SK-N-SH treated with all-trans-retinoic acid at 6 μM for 48 hours (cell line): ENCODE measurements at regions not wholly inside any gene's neighbourhood (a gene's known extent, or its start where the extent isn't known, plus 50 kb on each side); places are given as distances from the start of the nearest gene placed in this dataset.

Experiments
- ATAC-seq: fragments of 200-7000 bp; cut with Tn5 transposase; 3 replicates; pipeline ENCODE4 v1.9.1; 2020; ENCODE audit warnings: mild to moderate bottlenecking, moderate library complexity
- ARNTL ChIP-seq: fragments of 450-650 bp; formaldehyde crosslinking; IDR thresholded peaks from 2 replicates; pipeline ENCODE4 v1.5.0; 2020; ENCODE audit warnings: low read depth, mild to moderate bottlenecking, moderate library complexity, borderline replicate concordance
- CREB5 ChIP-seq: fragments of 250-450 bp; sonication (Bioruptor Pico); IDR thresholded peaks from 2 replicates; pipeline ENCODE4 v1.5.1; 2020; ENCODE audit warnings: low read depth, mild to moderate bottlenecking, moderate library complexity
- CSDC2 ChIP-seq: fragments of 250-450 bp; sonication (Bioruptor Pico); IDR thresholded peaks from 2 replicates; pipeline ENCODE4 v1.5.0; 2020; ENCODE audit warnings: mild to moderate bottlenecking, moderate library complexity
- CSRNP3 ChIP-seq: fragments of 250-450 bp; sonication (Bioruptor Pico); IDR thresholded peaks from 2 replicates; pipeline ENCODE4 v1.5.1; 2021; ENCODE audit warnings: mild to moderate bottlenecking, moderate library complexity
- ESRRG ChIP-seq: fragments of 250-450 bp; sonication (Bioruptor Pico); IDR thresholded peaks from 2 replicates; pipeline ENCODE4 v1.6.1; 2021; ENCODE audit warnings: mild to moderate bottlenecking
- GLIS3 ChIP-seq: fragments of 250-450 bp; sonication (Bioruptor Pico); IDR thresholded peaks from 2 replicates; pipeline ENCODE4 v1.5.0; 2020; ENCODE audit warnings: mild to moderate bottlenecking, moderate library complexity
- OSR1 ChIP-seq: fragments of 250-450 bp; sonication (Bioruptor Pico); IDR thresholded peaks from 2 replicates; pipeline ENCODE4 v1.8.0; 2022; ENCODE audit warnings: moderate library complexity, mild to moderate bottlenecking, inconsistent platforms
- PATZ1 ChIP-seq: fragments of 250-450 bp; sonication (Bioruptor Pico); IDR thresholded peaks from 2 replicates; pipeline ENCODE4 v1.8.0; 2020; ENCODE audit warnings: mild to moderate bottlenecking, moderate library complexity, borderline replicate concordance
- POU6F1 ChIP-seq: fragments of 250-450 bp; sonication (Bioruptor Pico); IDR thresholded peaks from 2 replicates; pipeline ENCODE4 v1.8.0; 2021; ENCODE audit warnings: low read depth, mild to moderate bottlenecking, moderate library complexity, borderline replicate concordance
- PPARA ChIP-seq: fragments of 250-450 bp; sonication (Bioruptor Pico); IDR thresholded peaks from 2 replicates; pipeline ENCODE4 v1.5.0; 2020; ENCODE audit warnings: mild to moderate bottlenecking, borderline replicate concordance
- RARB ChIP-seq: fragments of 250-450 bp; sonication (Bioruptor Pico); IDR thresholded peaks from 2 replicates; pipeline ENCODE4 v1.8.0; 2021; ENCODE audit warnings: mild to moderate bottlenecking, moderate library complexity
- SNAI2 ChIP-seq: fragments of 250-450 bp; sonication (Bioruptor Pico); IDR thresholded peaks from 2 replicates; pipeline ENCODE4 v1.5.0; 2020; ENCODE audit warnings: mild to moderate bottlenecking, moderate library complexity
- TCF4 ChIP-seq: fragments of 250-450 bp; sonication (Bioruptor Pico); IDR thresholded peaks from 2 replicates; pipeline ENCODE4 v1.8.0; 2021; ENCODE audit warnings: mild to moderate bottlenecking, moderate library complexity, borderline replicate concordance
- TOX ChIP-seq: fragments of 250-450 bp; sonication (Bioruptor Pico); IDR thresholded peaks from 2 replicates; pipeline ENCODE4 v1.8.0; 2021; ENCODE audit warnings: mild to moderate bottlenecking, moderate library complexity, borderline replicate concordance
- TSHZ2 ChIP-seq: fragments of 250-450 bp; sonication (Bioruptor Pico); IDR thresholded peaks from 2 replicates; pipeline ENCODE4 v1.5.0; 2020; ENCODE audit warnings: mild to moderate bottlenecking, moderate library complexity
- ZC3H10 ChIP-seq: fragments of 250-450 bp; sonication (Bioruptor Pico); IDR thresholded peaks from 2 replicates; pipeline ENCODE4 v1.5.1; 2021; ENCODE audit warnings: mild to moderate bottlenecking, moderate library complexity
- ZFP3 ChIP-seq: fragments of 250-450 bp; sonication (Bioruptor Pico); IDR thresholded peaks from 2 replicates; pipeline ENCODE4 v1.5.0; 2020; ENCODE audit warnings: mild to moderate bottlenecking, moderate library complexity
- ZFP30 ChIP-seq: fragments of 450-650 bp; formaldehyde crosslinking; IDR thresholded peaks from 2 replicates; pipeline ENCODE4 v1.5.0; 2022; ENCODE audit warnings: mild to moderate bottlenecking, moderate library complexity
- ZNF565 ChIP-seq: fragments of 450-650 bp; formaldehyde crosslinking; conservative IDR thresholded peaks from 2 replicates; pipeline ENCODE4 v1.5.0; 2020; ENCODE audit warnings: low read depth, mild to moderate bottlenecking, moderate library complexity
- ZNF70 ChIP-seq: fragments of 450-650 bp; formaldehyde crosslinking; IDR thresholded peaks from 2 replicates; pipeline ENCODE4 v1.5.0; 2020; ENCODE audit warnings: mild to moderate bottlenecking, moderate library complexity

GRCh38 chr20:22688485-22688884, 104.1 kb upstream of the FOXA2 start:
- TF ChIP-seq CSDC2: no peak
- no peak for TF ChIP-seq TSHZ2 (CRISPR knock-in tag)
- TF ChIP-seq OSR1: no peak
- no peak for TF ChIP-seq SNAI2 (CRISPR knock-in tag)
- no peak for TF ChIP-seq ZC3H10
- no peak for ATAC-seq

GRCh38 chr20:22689266-22689665, 104.9 kb upstream of the FOXA2 start:
- TF ChIP-seq TOX (CRISPR knock-in tag): no peak
- no peak for TF ChIP-seq TCF4 (CRISPR knock-in tag)
- TF ChIP-seq ZNF565 (CRISPR knock-in tag): no peak
- no peak for TF ChIP-seq ZNF70 (CRISPR knock-in tag)
- no peak for TF ChIP-seq PPARA
- no peak for TF ChIP-seq ZFP30 (CRISPR knock-in tag)
- TF ChIP-seq ZC3H10: no peak
- no peak for TF ChIP-seq RARB
- TF ChIP-seq CREB5 (CRISPR knock-in tag): no peak
- TF ChIP-seq POU6F1 (CRISPR knock-in tag): no peak
- TF ChIP-seq PATZ1: no peak
- no peak for TF ChIP-seq ZFP3
- no peak for TF ChIP-seq ESRRG (CRISPR knock-in tag)
- TF ChIP-seq GLIS3 (CRISPR knock-in tag): no peak
- TF ChIP-seq ARNTL (CRISPR knock-in tag): no peak
- ATAC-seq: no peak

- no peak for ATAC-seq
- TF ChIP-seq OSR1: no peak
- no peak for TF ChIP-seq ZFP3
- TF ChIP-seq PATZ1: no peak
- TF ChIP-seq ZC3H10: no peak
- TF ChIP-seq RARB: no peak
- no peak for TF ChIP-seq CSRNP3 (CRISPR knock-in tag)
- TF ChIP-seq ARNTL (CRISPR knock-in tag): no peak
- TF ChIP-seq CSDC2: no peak
- no peak for TF ChIP-seq GLIS3 (CRISPR knock-in tag)
- TF ChIP-seq ZNF565 (CRISPR knock-in tag): no peak
- no peak for TF ChIP-seq ZNF70 (CRISPR knock-in tag)
- no peak for TF ChIP-seq TOX (CRISPR knock-in tag)
- no peak for TF ChIP-seq PPARA
- no peak for TF ChIP-seq SNAI2 (CRISPR knock-in tag)
- TF ChIP-seq TCF4 (CRISPR knock-in tag): no peak
Measured at GRCh38 chr20:22690000-22690399, 105.6 kb upstream of the FOXA2 start.
